Neural cell (in vitro differentiated cells): ENCODE measurements at regions not wholly inside any gene's neighbourhood (a gene's known extent, or its start where the extent isn't known, plus 50 kb on each side); places are given as distances from the start of the nearest gene placed in this dataset.

ENCODE experiments used
- H2AFZ ChIP-seq: fragments of 200-600, 300-800 bp; sonication (generic), shearing (Covaris generic); 2 replicates; pipeline ENCODE4 v1.6.0; 2014; ENCODE audit warnings: low read depth, mild to moderate bottlenecking, antibody characterized with exemption, low read length, moderate library complexity
- H3F3A ChIP-seq: fragments of 200-600 bp; shearing (Covaris generic); 2 replicates; pipeline ENCODE4 v1.6.1; 2016; ENCODE audit warnings: mild to moderate bottlenecking, moderate library complexity, mixed read lengths, antibody characterized with exemption, low read length; ENCODE audit not compliant: insufficient read depth, poor library complexity, severe bottlenecking
- H3K27ac ChIP-seq: fragments of 200-600, 300-800 bp; sonication (generic), shearing (Covaris generic); 2 replicates; pipeline ENCODE4 v1.5.1; 2014; ENCODE audit warnings: mild to moderate bottlenecking, low read length, moderate library complexity
- H3K27me3 ChIP-seq: fragments of 300-800, 200-600 bp; sonication (generic), shearing (Covaris generic); 2 replicates; pipeline ENCODE4 v1.6.0; 2014; ENCODE audit warnings: mild to moderate bottlenecking, low read depth, low read length, moderate library complexity; ENCODE audit not compliant: insufficient read depth
- H3K36me3 ChIP-seq: fragments of 300-800, 200-600 bp; sonication (generic), shearing (Covaris generic); 2 replicates; pipeline ENCODE4 v1.5.1; 2014; ENCODE audit warnings: mild to moderate bottlenecking, antibody characterized with exemption, low read length, moderate library complexity; ENCODE audit not compliant: insufficient read depth
- H3K4me2 ChIP-seq: fragments of 300-800, 200-600 bp; sonication (generic), shearing (Covaris generic); 2 replicates; pipeline ENCODE4 v1.6.0; 2014; ENCODE audit warnings: mild to moderate bottlenecking, low read length
- H3K4me3 ChIP-seq: fragments of 300-800, 200-600 bp; sonication (generic), shearing (Covaris generic); 2 replicates; pipeline ENCODE4 v1.5.1; 2014; ENCODE audit warnings: mild to moderate bottlenecking, low read length, moderate library complexity
- H3K79me2 ChIP-seq: fragments of 200-600 bp; shearing (Covaris generic); replicated peaks from 2 replicates; pipeline ENCODE4 v1.6.0; 2014; ENCODE audit warnings: mild to moderate bottlenecking, low read length, moderate library complexity; ENCODE audit not compliant: insufficient read depth
- H3K9ac ChIP-seq: fragments of 300-800, 200-600 bp; sonication (generic), shearing (Covaris generic); 2 replicates; pipeline ENCODE4 v1.6.1; 2016; ENCODE audit warnings: mild to moderate bottlenecking, low read length, mixed read lengths
- H3K9me2 ChIP-seq: fragments of 200-600 bp; shearing (Covaris generic); 2 replicates; pipeline ENCODE4 v1.6.1; 2016; ENCODE audit warnings: mild to moderate bottlenecking, low read length, mixed read lengths; ENCODE audit not compliant: insufficient read depth
- H3K9me3 ChIP-seq: fragments of 200-600, 300-800 bp; sonication (generic), shearing (Covaris generic); 2 replicates; pipeline ENCODE4 v1.6.1; 2016; ENCODE audit warnings: mild to moderate bottlenecking, mixed run types, low read length, moderate library complexity, mixed read lengths
- H4K20me1 ChIP-seq: fragments of 200-600 bp; shearing (Covaris generic); 2 replicates; pipeline ENCODE4 v1.6.1; 2016; ENCODE audit warnings: mild to moderate bottlenecking, mixed run types; ENCODE audit not compliant: insufficient read depth
- EP300 ChIP-seq: fragments of 450-650 bp; conservative IDR thresholded peaks from 2 replicates; pipeline ENCODE4 v1.6.1; 2014; ENCODE audit warnings: antibody characterized with exemption, mild to moderate bottlenecking, moderate library complexity; ENCODE audit not compliant: poor library complexity, severe bottlenecking
- MXI1 ChIP-seq: fragments of 450-650 bp; conservative IDR thresholded peaks from 2 replicates; pipeline ENCODE4 v1.6.1; 2014; ENCODE audit warnings: antibody characterized with exemption, mild to moderate bottlenecking; ENCODE audit not compliant: poor library complexity, severe bottlenecking
- POLR2AphosphoS5 ChIP-seq: IDR thresholded peaks from 2 replicates; pipeline ENCODE4 v1.6.1; 2012
- RAD21 ChIP-seq: fragments of 450-650 bp; conservative IDR thresholded peaks from 2 replicates; pipeline ENCODE4 v1.6.1; 2014; ENCODE audit warnings: antibody characterized with exemption, mild to moderate bottlenecking, moderate library complexity
- SMC3 ChIP-seq: fragments of 450-650 bp; conservative IDR thresholded peaks from 2 replicates; pipeline ENCODE4 v1.6.1; 2014; ENCODE audit warnings: antibody characterized with exemption, mild to moderate bottlenecking, moderate library complexity; ENCODE audit not compliant: poor library complexity
- TAF1 ChIP-seq: IDR thresholded peaks from 2 replicates; pipeline ENCODE4 v1.6.1; 2012; ENCODE audit warnings: low read depth
- TF ChIP-seq, protein P1 (sequence below): IDR thresholded peaks from 2 replicates; pipeline ENCODE4 v1.6.1; 2012; ENCODE audit warnings: borderline replicate concordance
- TF ChIP-seq, protein P2 (sequence below): fragments of 450-650 bp; IDR thresholded peaks from 2 replicates; pipeline ENCODE4 v1.5.1; 2014; ENCODE audit warnings: antibody characterized with exemption, mild to moderate bottlenecking, moderate library complexity; ENCODE audit not compliant: poor library complexity, severe bottlenecking

DNA sequence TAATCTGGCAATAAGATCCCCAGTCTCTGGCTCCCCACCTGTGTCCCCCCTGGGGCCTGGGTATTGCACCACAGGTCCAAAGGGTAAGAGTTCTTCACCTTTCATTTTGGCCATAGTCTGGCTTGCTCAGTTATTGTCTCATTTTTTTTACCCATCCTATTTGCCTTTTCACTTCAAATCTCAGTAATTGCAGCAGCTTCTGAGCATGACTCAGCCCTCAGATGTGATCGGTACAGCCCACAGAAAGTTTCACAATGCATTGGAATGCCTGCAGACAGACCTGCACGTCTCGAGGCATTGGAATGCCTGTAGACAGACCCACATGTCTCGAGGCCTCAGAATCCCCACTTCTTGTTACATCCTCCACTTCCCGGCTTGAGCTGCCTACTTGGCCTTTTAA is 173.6 kb downstream of the NUFIP1 start:
- no peak overlapping the region for H3K27ac ChIP-seq
- H3K9me3 ChIP-seq, result no peaks in the 10 kb centered on the region
- H3K27me3 ChIP-seq, result no peaks in the 10 kb centered on the region
- no peak overlapping the region for H2AFZ ChIP-seq
- no peak overlapping the region for H3K4me3 ChIP-seq
- no peaks in the 10 kb centered on the region for H3K9me2 ChIP-seq
- no peaks in the 10 kb centered on the region for H4K20me1 ChIP-seq
- H3K4me2 ChIP-seq, result no peak overlapping the region
- H3K79me2 ChIP-seq, result no peaks in the 10 kb centered on the region
- no peak for TF ChIP-seq MXI1
- TF ChIP-seq RAD21, result no peak
- H3K36me3 ChIP-seq, result no peaks in the 10 kb centered on the region
- no peaks in the 10 kb centered on the region for H3F3A ChIP-seq
- no peak overlapping the region for H3K9ac ChIP-seq

DNA sequence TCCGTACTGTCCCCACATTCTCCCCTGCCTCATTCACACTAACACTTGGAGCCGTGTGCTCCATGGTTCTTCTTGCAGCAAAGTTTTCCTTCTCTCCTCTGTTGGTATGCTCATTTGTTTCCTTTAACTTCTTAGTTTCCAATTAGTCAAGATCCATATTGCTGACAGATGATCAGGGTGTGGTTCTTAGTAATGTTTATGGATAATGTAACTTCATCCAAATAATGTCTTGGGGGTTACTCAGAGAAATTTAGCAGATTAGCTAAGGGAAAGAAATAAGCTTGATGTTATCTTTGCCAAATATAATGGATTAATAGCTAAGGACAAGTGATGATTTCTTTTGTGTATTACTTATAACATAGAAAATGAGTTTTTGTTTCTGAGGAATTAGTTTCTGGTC is 174.4 kb downstream of the NUFIP1 start:
- Histone ChIP-seq H3K4me2 (no peak overlapping the region), H3K27ac (no peak overlapping the region), H4K20me1 (no peaks in the 10 kb centered on the region), H3K9me3 (no peaks in the 10 kb centered on the region), H3K79me2 (no peaks in the 10 kb centered on the region), H3K27me3 (no peaks in the 10 kb centered on the region), H2AFZ (no peak overlapping the region), H3K36me3 (no peaks in the 10 kb centered on the region), H3K4me3 (no peak overlapping the region), H3F3A (no peaks in the 10 kb centered on the region), H3K9me2 (no peaks in the 10 kb centered on the region), H3K9ac (no peak overlapping the region)
- TF ChIP-seq SMC3, result no peak
- no peak for TF ChIP-seq EP300
- TF ChIP-seq, protein P1, sequence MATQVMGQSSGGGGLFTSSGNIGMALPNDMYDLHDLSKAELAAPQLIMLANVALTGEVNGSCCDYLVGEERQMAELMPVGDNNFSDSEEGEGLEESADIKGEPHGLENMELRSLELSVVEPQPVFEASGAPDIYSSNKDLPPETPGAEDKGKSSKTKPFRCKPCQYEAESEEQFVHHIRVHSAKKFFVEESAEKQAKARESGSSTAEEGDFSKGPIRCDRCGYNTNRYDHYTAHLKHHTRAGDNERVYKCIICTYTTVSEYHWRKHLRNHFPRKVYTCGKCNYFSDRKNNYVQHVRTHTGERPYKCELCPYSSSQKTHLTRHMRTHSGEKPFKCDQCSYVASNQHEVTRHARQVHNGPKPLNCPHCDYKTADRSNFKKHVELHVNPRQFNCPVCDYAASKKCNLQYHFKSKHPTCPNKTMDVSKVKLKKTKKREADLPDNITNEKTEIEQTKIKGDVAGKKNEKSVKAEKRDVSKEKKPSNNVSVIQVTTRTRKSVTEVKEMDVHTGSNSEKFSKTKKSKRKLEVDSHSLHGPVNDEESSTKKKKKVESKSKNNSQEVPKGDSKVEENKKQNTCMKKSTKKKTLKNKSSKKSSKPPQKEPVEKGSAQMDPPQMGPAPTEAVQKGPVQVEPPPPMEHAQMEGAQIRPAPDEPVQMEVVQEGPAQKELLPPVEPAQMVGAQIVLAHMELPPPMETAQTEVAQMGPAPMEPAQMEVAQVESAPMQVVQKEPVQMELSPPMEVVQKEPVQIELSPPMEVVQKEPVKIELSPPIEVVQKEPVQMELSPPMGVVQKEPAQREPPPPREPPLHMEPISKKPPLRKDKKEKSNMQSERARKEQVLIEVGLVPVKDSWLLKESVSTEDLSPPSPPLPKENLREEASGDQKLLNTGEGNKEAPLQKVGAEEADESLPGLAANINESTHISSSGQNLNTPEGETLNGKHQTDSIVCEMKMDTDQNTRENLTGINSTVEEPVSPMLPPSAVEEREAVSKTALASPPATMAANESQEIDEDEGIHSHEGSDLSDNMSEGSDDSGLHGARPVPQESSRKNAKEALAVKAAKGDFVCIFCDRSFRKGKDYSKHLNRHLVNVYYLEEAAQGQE, result no peak
- TF ChIP-seq, protein P2, sequence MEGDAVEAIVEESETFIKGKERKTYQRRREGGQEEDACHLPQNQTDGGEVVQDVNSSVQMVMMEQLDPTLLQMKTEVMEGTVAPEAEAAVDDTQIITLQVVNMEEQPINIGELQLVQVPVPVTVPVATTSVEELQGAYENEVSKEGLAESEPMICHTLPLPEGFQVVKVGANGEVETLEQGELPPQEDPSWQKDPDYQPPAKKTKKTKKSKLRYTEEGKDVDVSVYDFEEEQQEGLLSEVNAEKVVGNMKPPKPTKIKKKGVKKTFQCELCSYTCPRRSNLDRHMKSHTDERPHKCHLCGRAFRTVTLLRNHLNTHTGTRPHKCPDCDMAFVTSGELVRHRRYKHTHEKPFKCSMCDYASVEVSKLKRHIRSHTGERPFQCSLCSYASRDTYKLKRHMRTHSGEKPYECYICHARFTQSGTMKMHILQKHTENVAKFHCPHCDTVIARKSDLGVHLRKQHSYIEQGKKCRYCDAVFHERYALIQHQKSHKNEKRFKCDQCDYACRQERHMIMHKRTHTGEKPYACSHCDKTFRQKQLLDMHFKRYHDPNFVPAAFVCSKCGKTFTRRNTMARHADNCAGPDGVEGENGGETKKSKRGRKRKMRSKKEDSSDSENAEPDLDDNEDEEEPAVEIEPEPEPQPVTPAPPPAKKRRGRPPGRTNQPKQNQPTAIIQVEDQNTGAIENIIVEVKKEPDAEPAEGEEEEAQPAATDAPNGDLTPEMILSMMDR, result no peak
- TF ChIP-seq MXI1, result no peak

DNA sequence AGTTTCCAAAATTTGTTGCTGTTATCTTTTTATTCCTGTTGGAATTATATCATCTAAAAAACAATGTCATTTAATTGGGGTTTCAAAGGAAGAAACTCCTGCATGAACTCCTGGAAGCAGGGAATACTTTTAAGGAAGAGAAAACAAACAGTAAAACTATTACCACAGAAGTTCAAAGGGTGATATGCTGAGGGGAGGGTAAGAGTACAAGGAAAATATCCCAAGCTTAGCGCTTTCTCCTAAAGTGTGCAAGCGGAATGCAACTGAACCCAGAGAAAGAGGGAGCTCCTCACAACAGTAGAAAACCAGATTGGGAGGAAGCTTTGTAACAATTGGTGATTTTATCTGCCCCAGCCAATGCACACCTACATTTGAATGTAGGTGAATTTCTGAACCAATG is 175.1 kb downstream of the NUFIP1 start:
- no peaks in the 10 kb centered on the region for H4K20me1 ChIP-seq
- no peak for TF ChIP-seq POLR2AphosphoS5
- TF ChIP-seq SMC3, result no peak
- TF ChIP-seq TAF1, result no peak
- H3F3A ChIP-seq, result no peaks in the 10 kb centered on the region
- H3K36me3 ChIP-seq, result no peaks in the 10 kb centered on the region
- H2AFZ ChIP-seq, result no peak overlapping the region
- no peaks in the 10 kb centered on the region for H3K79me2 ChIP-seq
- no peak overlapping the region for H3K9ac ChIP-seq
- no peaks in the 10 kb centered on the region for H3K27me3 ChIP-seq
- H3K4me2 ChIP-seq, result no peak overlapping the region
- H3K27ac ChIP-seq, result no peak overlapping the region
- H3K9me2 ChIP-seq, result no peaks in the 10 kb centered on the region
- no peaks in the 10 kb centered on the region for H3K9me3 ChIP-seq
- H3K4me3 ChIP-seq, result no peak overlapping the region
